Chondrocyte (in vitro differentiated cells): ENCODE measurements at regions not wholly inside any gene's neighbourhood (a gene's known extent, or its start where the extent isn't known, plus 50 kb on each side); places are given as distances from the start of the nearest gene placed in this dataset.

Experiments
- DNase-seq: peaks from one replicate; pipeline ENCODE4 v3.0.0; 2021; ENCODE audit warnings: mixed read lengths, low spot score
- H3K27ac Mint-ChIP-seq: one replicate; pipeline ENCODE4 v1.8.0; 2021; ENCODE audit warnings: mild to moderate bottlenecking, moderate library complexity, mixed read lengths; ENCODE audit not compliant: unreplicated experiment
- H3K27me3 Mint-ChIP-seq: 2 replicates; pipeline ENCODE4 v1.8.0; 2021; ENCODE audit warnings: low read depth, mixed read lengths
- H3K36me3 Mint-ChIP-seq: 2 replicates; pipeline ENCODE4 v1.8.0; 2021; ENCODE audit warnings: low read depth, mixed read lengths
- H3K4me1 Mint-ChIP-seq: 2 replicates; pipeline ENCODE4 v1.8.0; 2021; ENCODE audit warnings: low read depth, mild to moderate bottlenecking, mixed read lengths
- H3K4me3 Mint-ChIP-seq: one replicate; pipeline ENCODE4 v1.8.0; 2021; ENCODE audit warnings: mild to moderate bottlenecking, moderate library complexity, mixed read lengths; ENCODE audit not compliant: unreplicated experiment
- H3K9me3 Mint-ChIP-seq: 2 replicates; pipeline ENCODE4 v1.8.0; 2021; ENCODE audit warnings: low read depth, mixed read lengths
- CTCF ChIP-seq: fragments of 200-600 bp; sonication (generic); IDR thresholded peaks from 2 replicates; pipeline ENCODE4 v1.5.0; 2021; ENCODE audit warnings: antibody characterized with exemption, mild to moderate bottlenecking, moderate library complexity

- no peaks in the 10 kb centered on the region for H3K27me3 Mint-ChIP-seq
Measured at GRCh38 chr9:105963343-105964099, 269.2 kb downstream of the TMEM38B start.

DNA sequence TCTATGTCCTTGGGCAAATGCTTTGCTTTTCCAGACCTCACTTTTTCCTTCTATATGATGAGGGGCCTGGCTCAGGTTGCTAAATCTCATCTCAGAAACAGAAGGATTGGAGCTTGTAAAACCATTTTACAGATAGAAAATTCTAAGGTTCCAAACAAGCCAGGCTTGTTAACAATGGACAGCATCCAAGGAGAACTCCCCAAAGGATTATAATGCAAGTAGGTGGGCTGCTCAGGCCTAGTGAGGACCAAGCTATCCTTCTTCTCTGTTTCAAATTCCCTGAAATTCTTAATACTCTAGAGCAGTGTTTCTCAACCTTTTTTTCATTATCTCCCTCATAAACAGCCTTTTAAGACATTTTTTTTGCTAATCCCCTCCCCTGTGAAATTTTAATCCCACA is 269.8 kb downstream of the TMEM38B start:
- Mint-ChIP-seq H3K9me3 (no peaks in the 10 kb centered on the region), H3K4me1 (peaks cover 6% of the 10 kb centered on the region), H3K27ac (no peak overlapping the region), H3K4me3 (no peak overlapping the region), H3K36me3 (no peaks in the 10 kb centered on the region), H3K27me3 (no peaks in the 10 kb centered on the region)
- TF ChIP-seq CTCF: no peak
- DNase-seq: no peak

More at GRCh38 chr9:105963343-105964099, 269.2 kb downstream of the TMEM38B start:
- no peaks in the 10 kb centered on the region for H3K9me3 Mint-ChIP-seq
- no peak overlapping the region for H3K4me3 Mint-ChIP-seq
- H3K4me1 Mint-ChIP-seq: peaks cover 6% of the 10 kb centered on the region
- no peak for TF ChIP-seq CTCF
- DNase-seq: no peak
- no peak overlapping the region for H3K27ac Mint-ChIP-seq
- H3K36me3 Mint-ChIP-seq: no peaks in the 10 kb centered on the region

GRCh38 chr9:105966834-105967233 is 272.5 kb downstream of the TMEM38B start:
- DNase-seq: no peak
- H3K4me1 Mint-ChIP-seq: peaks cover 7% of the 10 kb centered on the region
- no peaks in the 10 kb centered on the region for H3K27me3 Mint-ChIP-seq
- no peaks in the 10 kb centered on the region for H3K9me3 Mint-ChIP-seq
- H3K36me3 Mint-ChIP-seq: no peaks in the 10 kb centered on the region
- no peak overlapping the region for H3K27ac Mint-ChIP-seq
- TF ChIP-seq CTCF: no peak
- H3K4me3 Mint-ChIP-seq: no peak overlapping the region

GRCh38 chr9:105967248-105967647 is 272.9 kb downstream of the TMEM38B start:
- Mint-ChIP-seq H3K4me3 (no peak overlapping the region), H3K36me3 (no peaks in the 10 kb centered on the region), H3K9me3 (no peaks in the 10 kb centered on the region), H3K27me3 (no peaks in the 10 kb centered on the region), H3K4me1 (peaks cover 8% of the 10 kb centered on the region), H3K27ac (no peak overlapping the region)
- no peak for DNase-seq
- no peak for TF ChIP-seq CTCF

GRCh38 chr9:105967797-105968196 is 273.5 kb downstream of the TMEM38B start:
- peaks cover 14% of the 10 kb centered on the region for H3K4me1 Mint-ChIP-seq
- no peaks in the 10 kb centered on the region for H3K36me3 Mint-ChIP-seq
- no peaks in the 10 kb centered on the region for H3K27me3 Mint-ChIP-seq
- DNase-seq: no peak
- TF ChIP-seq CTCF: no peak
- H3K27ac Mint-ChIP-seq: no peak overlapping the region
- no peaks in the 10 kb centered on the region for H3K9me3 Mint-ChIP-seq
- H3K4me3 Mint-ChIP-seq: no peak overlapping the region
